Kidney epithelial cell (primary cell): ENCODE measurements at regions not wholly inside any gene's neighbourhood (a gene's known extent, or its start where the extent isn't known, plus 50 kb on each side); places are given as distances from the start of the nearest gene placed in this dataset.

ENCODE experiments used
- DNase-seq: peaks from one replicate; pipeline ENCODE4 v3.0.0-alpha.2; 2010; ENCODE audit warnings: low read depth
- H3K27me3 ChIP-seq: 2 replicates; pipeline ENCODE4 v1.6.0; 2011; ENCODE audit warnings: low read length; ENCODE audit not compliant: control insufficient read depth, insufficient read depth
- H3K36me3 ChIP-seq: 2 replicates; pipeline ENCODE4 v1.5.1; 2011; ENCODE audit warnings: low read length; ENCODE audit not compliant: control insufficient read depth, insufficient read depth
- H3K4me3 ChIP-seq: 2 replicates; pipeline ENCODE4 v1.5.1; 2011; ENCODE audit warnings: low read depth, mild to moderate bottlenecking, control low read depth, low read length
- CTCF ChIP-seq: IDR thresholded peaks from 2 replicates; pipeline ENCODE4 v1.5.1; 2011; ENCODE audit warnings: mild to moderate bottlenecking, moderate library complexity, low read length, control low read depth, inconsistent platforms; ENCODE audit not compliant: insufficient read depth, poor library complexity, severe bottlenecking

DNA sequence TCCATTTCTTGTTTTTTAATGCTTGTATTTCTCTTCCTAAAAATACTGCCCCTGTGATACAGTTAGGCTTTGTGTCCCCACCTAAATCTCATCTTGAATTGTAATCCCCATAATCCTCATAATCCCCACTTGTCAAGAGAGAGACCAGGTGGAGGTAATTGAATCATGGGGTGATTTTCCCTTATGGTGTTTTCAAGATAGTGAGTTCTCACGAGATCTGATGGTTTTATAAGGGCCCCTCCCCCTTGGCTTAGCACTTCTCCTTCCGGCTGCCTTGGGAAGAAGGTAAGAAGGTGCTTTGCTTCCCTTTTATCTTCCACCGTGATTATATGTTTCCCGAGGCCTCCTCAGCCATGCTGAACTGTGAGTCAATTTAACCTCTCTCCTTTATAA, 227.4 kb downstream of the MAN2A1 start:
- H3K27me3 ChIP-seq: no peaks in the 10 kb centered on the region
- no peak for DNase-seq
- TF ChIP-seq CTCF: no peak
- H3K4me3 ChIP-seq: no peak overlapping the region
- H3K36me3 ChIP-seq: no peaks in the 10 kb centered on the region

DNA sequence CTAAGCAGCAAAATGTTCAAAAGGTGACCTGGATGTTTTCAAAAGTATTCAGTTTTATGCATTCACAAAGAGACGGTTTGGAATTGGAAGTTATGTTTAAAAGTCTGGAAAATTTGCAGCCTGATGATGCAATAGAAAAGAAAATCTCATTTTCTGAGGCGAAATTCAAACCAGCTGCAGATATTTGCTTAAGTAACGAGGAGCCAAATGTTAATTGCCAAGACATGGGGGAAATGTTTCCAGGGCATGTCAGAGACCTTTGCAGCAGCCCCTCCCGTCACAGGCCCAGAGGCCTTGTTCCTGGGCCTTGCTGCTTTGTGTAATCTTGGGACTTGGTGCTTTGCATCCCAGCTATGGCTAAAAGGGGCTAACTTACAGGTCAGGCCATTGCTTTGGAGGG, 228.2 kb downstream of the MAN2A1 start:
- no peaks in the 10 kb centered on the region for H3K36me3 ChIP-seq
- no peak for DNase-seq
- no peak overlapping the region for H3K4me3 ChIP-seq
- no peaks in the 10 kb centered on the region for H3K27me3 ChIP-seq
- TF ChIP-seq CTCF: no peak

DNA sequence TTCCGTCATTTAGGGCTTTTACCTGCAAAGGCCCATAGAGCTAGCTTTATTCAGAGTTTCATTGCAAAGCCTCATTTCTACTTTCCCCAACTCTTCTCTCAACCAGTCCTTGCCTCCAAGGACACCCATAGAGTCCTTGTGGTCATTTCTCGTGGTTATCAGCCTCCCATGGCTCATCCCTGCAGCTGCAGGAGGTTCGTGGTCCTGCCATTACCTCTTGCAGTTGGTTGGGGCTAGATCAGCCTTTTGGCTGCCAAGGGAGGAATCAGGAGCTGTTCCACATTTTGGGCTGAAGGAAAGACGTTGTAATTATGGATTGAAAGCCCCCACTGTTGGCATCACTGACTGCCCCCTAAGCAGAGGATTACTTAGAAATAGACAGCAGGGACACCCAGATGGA, 231.0 kb downstream of the MAN2A1 start:
- no peak for TF ChIP-seq CTCF
- Histone ChIP-seq H3K4me3 (no peak overlapping the region), H3K27me3 (no peaks in the 10 kb centered on the region), H3K36me3 (no peaks in the 10 kb centered on the region)
- no peak for DNase-seq

GRCh38 chr5:109921735-109922380, 232.1 kb downstream of the MAN2A1 start:
- H3K27me3 ChIP-seq: no peaks in the 10 kb centered on the region
- no peak overlapping the region for H3K4me3 ChIP-seq
- H3K36me3 ChIP-seq: no peaks in the 10 kb centered on the region
- no peak for TF ChIP-seq CTCF
- DNase-seq: no peak

GRCh38 chr5:109922381-109922995, 232.8 kb downstream of the MAN2A1 start:
- H3K36me3 ChIP-seq: no peaks in the 10 kb centered on the region
- no peaks in the 10 kb centered on the region for H3K27me3 ChIP-seq
- H3K4me3 ChIP-seq: no peak overlapping the region
- DNase-seq: no peak
- TF ChIP-seq CTCF: no peak

DNA sequence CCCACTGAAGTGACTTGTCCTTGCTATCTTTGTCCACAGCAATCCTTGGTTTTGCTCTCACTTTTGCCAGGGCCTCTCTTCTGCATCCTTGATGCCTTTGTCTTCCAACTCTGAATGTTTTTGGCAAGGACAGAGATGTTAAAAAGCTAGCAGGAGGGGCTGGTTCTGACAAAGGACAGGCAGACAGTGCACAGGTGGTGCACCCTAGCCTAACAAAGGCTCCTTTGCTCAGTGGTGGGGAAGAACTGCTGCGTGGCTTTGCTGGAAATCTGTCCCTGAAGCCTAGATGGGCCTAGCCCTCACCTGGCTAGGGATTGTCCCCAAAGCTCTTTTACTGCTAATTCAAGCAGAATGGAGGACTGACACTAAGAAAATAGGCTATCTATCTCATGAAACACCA, 233.5 kb downstream of the MAN2A1 start:
- no peak for TF ChIP-seq CTCF

More for the DNA sequence above, 233.5 kb downstream of the MAN2A1 start:
- Histone ChIP-seq H3K4me3 (no peak overlapping the region), H3K27me3 (no peaks in the 10 kb centered on the region), H3K36me3 (no peaks in the 10 kb centered on the region)
- no peak for DNase-seq
